Glutamatergic neuron (in vitro differentiated cells): ENCODE measurements at regions not wholly inside any gene's neighbourhood (a gene's known extent, or its start where the extent isn't known, plus 50 kb on each side); places are given as distances from the start of the nearest gene placed in this dataset.

Experiments used
- DNase-seq: peaks from one replicate; pipeline ENCODE4 v3.0.0; 2022
- H3K27ac Mint-ChIP-seq: one replicate; pipeline ENCODE4 v1.8.0; 2020; ENCODE audit warnings: mild to moderate bottlenecking, mixed read lengths, inconsistent platforms; ENCODE audit not compliant: unreplicated experiment
- H3K27me3 Mint-ChIP-seq: one replicate; pipeline ENCODE4 v1.8.0; 2020; ENCODE audit warnings: mild to moderate bottlenecking, moderate library complexity, mixed read lengths, inconsistent platforms; ENCODE audit not compliant: unreplicated experiment
- H3K36me3 Mint-ChIP-seq: one replicate; pipeline ENCODE4 v1.8.0; 2020; ENCODE audit warnings: mild to moderate bottlenecking, mixed read lengths, inconsistent platforms; ENCODE audit not compliant: unreplicated experiment
- H3K4me1 Mint-ChIP-seq: one replicate; pipeline ENCODE4 v1.8.0; 2020; ENCODE audit warnings: mild to moderate bottlenecking, low read depth, mixed read lengths, inconsistent platforms; ENCODE audit not compliant: unreplicated experiment
- H3K4me3 Mint-ChIP-seq: one replicate; pipeline ENCODE4 v1.8.0; 2020; ENCODE audit warnings: mild to moderate bottlenecking, mixed read lengths, inconsistent platforms; ENCODE audit not compliant: unreplicated experiment
- H3K9me3 Mint-ChIP-seq: one replicate; pipeline ENCODE4 v1.8.0; 2020; ENCODE audit warnings: mild to moderate bottlenecking, moderate library complexity, mixed read lengths, inconsistent platforms; ENCODE audit not compliant: unreplicated experiment
- CTCF ChIP-seq: fragments of 200-600 bp; sonication (generic); IDR thresholded peaks from one replicate; pipeline ENCODE4 v1.5.0; 2021; ENCODE audit not compliant: partially characterized antibody, unreplicated experiment

DNA sequence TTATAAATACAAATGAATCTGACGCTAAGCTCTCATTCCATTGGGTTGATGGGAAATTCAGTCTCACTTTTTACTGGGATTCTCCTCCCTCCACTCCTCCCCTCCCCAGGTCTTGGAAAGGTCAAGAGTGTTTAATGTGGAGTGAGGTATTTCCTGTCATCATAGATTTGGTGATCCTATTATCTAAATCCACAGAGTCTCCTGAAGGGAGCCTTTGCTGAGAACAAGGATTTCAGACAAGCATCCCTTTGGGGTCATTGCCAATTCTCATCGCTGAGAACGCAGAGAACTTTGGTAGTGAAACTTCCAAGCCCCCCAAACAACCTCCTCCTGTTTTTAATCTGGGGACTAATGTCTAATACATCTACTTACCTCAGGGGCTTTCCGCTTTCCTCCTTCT, 297.9 kb downstream of the OTOL1 start:
- no peak for DNase-seq
- no peak for TF ChIP-seq CTCF
- Mint-ChIP-seq H3K27ac (no peak overlapping the region), H3K27me3 (no peaks in the 10 kb centered on the region), H3K36me3 (no peaks in the 10 kb centered on the region), H3K4me1 (no peaks in the 10 kb centered on the region), H3K4me3 (no peak overlapping the region), H3K9me3 (no peaks in the 10 kb centered on the region)

GRCh38 chr3:161796312-161796711, 299.7 kb downstream of the OTOL1 start:
- no peak for DNase-seq
- Mint-ChIP-seq H3K4me3 (no peak overlapping the region), H3K4me1 (no peaks in the 10 kb centered on the region), H3K27ac (no peak overlapping the region), H3K9me3 (no peaks in the 10 kb centered on the region), H3K36me3 (no peaks in the 10 kb centered on the region), H3K27me3 (no peaks in the 10 kb centered on the region)
- TF ChIP-seq CTCF, result no peak

- no peak for DNase-seq
- Mint-ChIP-seq H3K4me1 (no peaks in the 10 kb centered on the region), H3K27me3 (no peaks in the 10 kb centered on the region), H3K27ac (no peak overlapping the region), H3K9me3 (no peaks in the 10 kb centered on the region), H3K4me3 (no peak overlapping the region), H3K36me3 (no peaks in the 10 kb centered on the region)
- TF ChIP-seq CTCF, result no peak
Observed at GRCh38 chr3:161796780-161797179, 300.2 kb downstream of the OTOL1 start.

DNA sequence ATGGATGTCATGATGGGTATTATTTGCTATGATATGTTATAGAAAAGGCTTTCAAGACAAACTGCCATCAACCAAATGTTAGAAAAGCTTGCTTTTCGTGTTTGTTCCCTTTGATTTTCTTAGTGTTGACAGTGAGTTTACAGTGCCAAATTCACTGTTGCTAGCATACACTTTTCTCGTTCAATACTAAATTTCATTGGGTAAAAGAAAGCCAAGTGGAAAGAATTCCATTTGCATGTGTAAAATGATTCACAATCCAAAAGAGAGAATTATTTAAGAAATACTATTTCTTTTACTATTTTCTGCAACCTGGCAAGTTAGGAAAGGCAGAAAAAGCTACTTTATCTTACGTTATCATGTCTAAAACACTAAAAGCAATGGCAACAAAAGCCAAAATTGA, 301.4 kb downstream of the OTOL1 start:
- no peaks in the 10 kb centered on the region for H3K27me3 Mint-ChIP-seq
- no peak overlapping the region for H3K27ac Mint-ChIP-seq
- DNase-seq, result no peak
- no peaks in the 10 kb centered on the region for H3K4me1 Mint-ChIP-seq
- no peak overlapping the region for H3K4me3 Mint-ChIP-seq
- H3K36me3 Mint-ChIP-seq, result no peaks in the 10 kb centered on the region
- TF ChIP-seq CTCF, result no peak
- H3K9me3 Mint-ChIP-seq, result no peaks in the 10 kb centered on the region

GRCh38 chr3:161800985-161801559, 304.5 kb downstream of the OTOL1 start:
- Mint-ChIP-seq H3K4me3 (no peak overlapping the region), H3K27me3 (no peaks in the 10 kb centered on the region), H3K4me1 (no peaks in the 10 kb centered on the region), H3K9me3 (no peaks in the 10 kb centered on the region), H3K36me3 (no peaks in the 10 kb centered on the region), H3K27ac (no peak overlapping the region)
- TF ChIP-seq CTCF, result no peak
- no peak for DNase-seq
